ENCODE measurements at regions not wholly inside any gene's neighbourhood (a gene's known extent, or its start where the extent isn't known, plus 50 kb on each side); places are given as distances from the start of the nearest gene placed in this dataset.
"Not testable (repeated sequence)": the region's sequence is repeated elsewhere in the genome, so short reads cannot be mapped to it uniquely, and the experiment has no call there.

DNA sequence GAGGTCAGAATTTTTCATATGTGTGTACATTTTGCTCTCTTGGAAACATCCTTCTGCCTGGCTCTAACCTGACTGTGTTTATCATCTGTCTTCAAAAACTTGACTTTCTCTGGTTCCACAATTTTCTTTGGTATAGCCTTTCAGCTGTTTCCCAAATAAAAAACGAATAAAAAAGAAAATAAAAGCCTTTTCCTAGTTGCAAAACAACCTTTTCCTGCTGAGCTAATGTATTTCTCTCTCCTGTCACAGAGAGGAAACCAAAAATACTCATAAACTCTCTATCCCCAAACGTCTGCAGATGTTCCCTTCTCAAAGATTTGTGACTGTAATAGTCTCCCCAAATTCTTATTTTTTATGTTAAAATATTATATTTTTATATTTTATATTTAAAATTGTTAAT, 505.3 kb upstream of the SLC39A10 start:
- no peak for DNase-seq (ENCODE audit: low spot score)

DNA sequence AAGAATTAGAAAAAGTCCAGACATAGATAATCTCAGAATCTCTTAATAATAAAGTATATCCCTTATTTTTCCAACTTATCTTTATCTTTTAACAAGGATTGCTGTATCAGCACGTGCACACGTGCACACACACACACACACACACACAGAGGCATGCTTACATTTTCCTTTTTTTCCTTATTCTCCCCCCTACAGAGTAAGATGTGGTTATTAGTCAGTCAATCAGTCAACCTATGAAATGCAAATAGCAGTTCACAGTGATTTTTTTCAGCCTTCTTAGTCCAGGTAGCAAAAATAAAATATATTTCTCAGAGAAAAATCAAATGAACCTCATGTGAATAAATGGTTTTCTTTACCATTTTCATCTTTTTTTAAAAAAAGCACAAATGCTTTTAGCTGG, 506.2 kb upstream of the SLC39A10 start:
- DNase-seq (ENCODE audit: low spot score): no peak

DNA sequence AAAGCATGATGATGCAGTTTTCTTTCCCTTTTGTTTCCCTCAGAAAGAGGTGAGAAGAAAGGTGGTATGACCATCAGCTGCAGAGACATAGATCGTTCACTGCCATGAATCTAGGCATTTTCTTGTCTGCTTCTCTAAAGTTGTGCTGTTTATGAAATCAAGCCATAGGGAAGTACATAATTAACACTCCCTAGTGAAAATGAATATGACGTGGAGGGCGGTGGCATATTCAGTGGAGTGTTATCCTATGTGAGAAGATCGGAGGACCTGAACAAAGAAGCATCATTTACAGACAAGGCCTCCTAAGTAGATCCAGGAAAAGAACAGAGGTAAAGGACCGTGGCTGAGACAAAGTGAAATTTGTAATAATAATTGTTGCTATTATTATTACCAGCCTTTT, 509.0 kb upstream of the SLC39A10 start:
- DNase-seq (ENCODE audit: low spot score): no peak

DNA sequence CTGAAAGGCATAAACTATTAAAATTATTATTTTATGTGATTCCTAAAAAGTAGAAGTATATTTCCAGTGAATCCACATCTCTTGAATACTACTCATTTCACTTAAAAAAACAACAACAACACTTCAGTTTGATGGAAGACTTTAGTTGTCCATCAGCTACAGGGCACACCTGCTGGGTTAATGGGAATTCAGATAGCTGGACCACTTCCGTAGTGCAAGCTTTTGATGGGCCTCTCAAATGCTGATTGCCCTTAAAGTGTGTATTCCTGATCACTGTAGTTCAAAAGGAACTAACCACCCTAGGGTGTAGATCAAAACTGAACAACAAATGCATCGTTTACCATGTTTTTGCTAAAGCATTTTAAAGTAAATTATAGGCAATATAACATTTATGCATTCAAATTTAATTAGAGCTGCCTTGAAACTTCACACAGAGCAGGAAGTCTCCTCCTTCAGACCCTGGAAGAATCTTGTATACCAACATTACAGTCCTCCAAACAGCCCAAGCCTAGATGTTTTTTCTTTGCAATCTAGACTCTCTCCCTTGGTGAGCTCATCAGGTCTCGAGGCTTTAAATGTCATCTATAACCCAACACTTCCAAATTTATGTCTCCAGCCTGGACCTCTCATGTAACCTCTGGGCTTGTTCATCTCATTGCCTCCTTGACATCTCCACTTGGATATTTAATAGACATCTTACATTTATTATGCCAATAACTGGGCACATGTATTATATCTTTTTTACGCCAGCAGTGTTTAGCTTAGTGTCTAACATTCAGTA, 510.1 kb upstream of the SLC39A10 start:
- no peak for DNase-seq (ENCODE audit: low spot score)

DNA sequence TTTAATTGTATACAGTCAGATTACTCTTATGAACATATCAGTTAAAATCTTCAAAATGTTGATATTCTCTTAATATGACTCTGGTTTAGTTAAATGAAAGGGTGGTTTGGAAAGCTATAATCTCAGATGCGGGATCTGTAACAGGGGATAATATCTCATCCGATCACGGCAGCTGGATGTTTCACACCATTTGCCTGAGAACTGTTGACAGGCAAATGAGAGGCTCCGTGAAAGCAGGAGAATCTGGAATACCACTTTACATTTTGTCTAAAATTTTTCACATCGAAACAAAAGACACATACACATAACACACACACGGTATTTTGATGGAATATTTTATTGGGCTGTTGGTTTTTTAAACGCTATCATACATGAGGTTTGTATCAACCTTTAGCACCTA, 518.6 kb upstream of the SLC39A10 start:
- DNase-seq (ENCODE audit: low spot score): no peak

DNA sequence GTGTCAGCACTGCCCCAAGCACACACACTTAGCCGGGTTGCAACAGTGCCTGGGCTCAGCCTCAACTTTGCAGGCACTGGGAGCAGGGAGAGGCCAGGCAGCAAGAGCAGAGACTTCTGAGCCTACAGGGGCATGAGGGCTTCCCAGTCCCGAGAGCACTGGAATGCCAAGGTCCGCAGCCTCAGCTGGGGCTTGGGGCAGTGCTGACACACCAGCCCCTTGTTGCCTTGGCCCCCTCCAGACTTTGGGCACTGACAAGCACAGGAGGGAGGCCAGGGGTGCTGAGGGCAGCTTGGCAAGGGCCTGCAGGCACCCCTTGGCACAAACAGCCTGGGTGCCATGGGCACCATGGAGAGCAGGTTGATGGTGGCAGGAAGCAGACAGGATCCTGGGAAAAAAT, 531.1 kb upstream of the SLC39A10 start:
- not testable (repeated sequence) for DNase-seq (ENCODE audit: low spot score)

DNA sequence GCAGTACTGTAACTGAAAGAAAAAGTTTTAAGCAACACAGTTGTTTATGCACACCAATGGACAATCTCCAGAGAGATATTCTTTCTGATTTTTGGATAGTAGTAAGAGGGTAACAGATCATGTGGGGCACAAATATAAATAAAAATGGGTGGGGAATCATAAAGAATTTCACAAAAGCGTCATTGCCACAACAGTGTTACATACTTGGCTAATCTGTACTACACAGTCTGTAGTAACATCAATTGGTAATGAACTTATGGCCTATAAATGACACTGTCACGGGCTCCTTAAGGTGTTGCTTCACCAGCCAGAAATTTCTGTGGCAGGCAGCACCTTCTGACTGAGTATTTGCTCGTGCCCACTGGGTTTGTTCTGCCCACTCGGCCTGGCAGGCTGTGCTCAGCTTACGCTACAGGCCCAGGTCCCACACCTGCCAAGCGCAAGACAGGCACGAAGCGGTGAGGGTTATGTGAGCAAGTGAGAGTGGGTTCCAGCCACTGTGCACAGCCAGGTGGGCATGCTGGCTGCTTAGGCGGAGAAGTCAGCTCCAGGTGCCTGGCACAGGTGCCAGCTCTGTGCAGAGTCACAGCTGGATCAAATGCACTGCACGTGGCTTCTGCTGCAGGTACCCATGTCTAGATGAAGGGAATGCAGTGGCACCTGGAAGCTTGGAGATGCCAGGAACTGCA, 532.5 kb upstream of the SLC39A10 start:
- DNase-seq (ENCODE audit: low spot score): no peak

DNA sequence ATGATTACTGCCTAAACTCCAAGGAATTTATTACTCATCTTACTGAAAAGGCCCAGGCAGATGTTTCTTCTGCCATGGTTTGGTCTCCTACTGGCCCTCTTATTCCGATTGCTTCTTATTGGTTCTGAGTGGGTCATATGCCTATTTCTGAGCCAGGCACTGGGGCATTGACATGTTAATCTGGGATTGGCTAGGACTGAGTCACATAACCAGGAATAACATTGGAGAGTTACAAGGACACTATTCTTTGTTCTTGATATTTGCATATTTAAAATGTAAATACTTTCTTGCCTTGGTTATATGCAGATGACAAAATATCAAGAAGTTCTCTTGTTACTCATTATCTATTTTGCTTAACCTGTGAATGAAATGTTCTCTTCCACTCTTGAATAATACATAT, 534.4 kb upstream of the SLC39A10 start:
- DNase-seq (ENCODE audit: low spot score): no peak

DNA sequence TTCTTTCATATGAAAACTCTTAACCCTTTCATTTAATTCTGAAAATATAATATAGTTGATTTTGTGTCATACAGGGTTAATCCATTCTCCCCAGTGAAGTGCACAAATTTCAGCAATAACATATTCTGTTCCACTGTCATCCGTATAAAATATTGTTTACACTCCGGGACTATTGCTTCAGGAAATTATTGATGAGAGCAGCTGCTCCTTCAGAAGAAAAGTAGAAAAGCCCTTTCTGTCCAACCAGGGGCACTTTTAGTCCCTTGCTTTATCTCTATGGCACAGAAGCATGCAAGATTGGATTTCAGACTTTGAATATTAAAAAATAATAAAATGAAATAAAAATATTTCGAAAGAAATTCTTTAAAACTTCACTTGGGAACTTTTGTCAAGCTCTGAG, 535.7 kb upstream of the SLC39A10 start:
- no peak for DNase-seq (ENCODE audit: low spot score)

DNA sequence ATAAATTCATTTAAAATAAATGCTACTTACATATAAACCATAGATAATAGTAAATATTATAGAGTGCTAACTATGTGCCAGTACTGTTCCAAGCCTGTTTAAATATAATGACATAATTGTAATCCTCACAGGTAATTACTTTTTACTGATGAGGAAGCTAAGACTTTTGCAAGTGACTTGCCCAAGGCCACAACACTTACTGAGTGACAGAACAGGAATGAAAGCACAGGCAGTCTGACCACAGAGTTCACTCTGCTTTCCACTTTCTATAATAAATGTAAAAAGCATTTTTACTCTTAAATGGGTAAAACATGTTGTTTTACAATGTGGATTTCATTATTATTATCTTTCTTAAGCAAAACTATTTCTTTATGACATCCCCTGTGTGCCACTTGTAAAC, 537.8 kb upstream of the SLC39A10 start:
- no peak for DNase-seq (ENCODE audit: low spot score)

DNA sequence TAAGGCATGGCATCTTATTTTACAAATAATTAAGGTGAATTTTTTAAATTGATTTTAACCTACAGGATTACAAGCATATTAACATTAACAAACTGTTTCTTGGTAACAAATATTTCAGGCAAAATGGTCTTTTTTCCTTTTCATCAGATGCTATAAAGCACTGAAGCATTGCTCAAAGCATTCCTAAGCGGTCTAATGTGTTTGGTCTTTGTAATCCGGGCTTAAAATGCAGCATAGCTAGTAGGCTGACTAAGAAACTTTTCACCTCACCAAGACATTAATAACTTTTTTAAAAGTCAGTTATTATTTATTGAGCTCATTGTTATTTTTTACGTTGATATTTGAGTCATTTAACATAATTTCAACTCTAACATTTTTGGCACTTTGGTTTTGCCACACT, 538.8 kb upstream of the SLC39A10 start:
- DNase-seq (ENCODE audit: low spot score): no peak

DNA sequence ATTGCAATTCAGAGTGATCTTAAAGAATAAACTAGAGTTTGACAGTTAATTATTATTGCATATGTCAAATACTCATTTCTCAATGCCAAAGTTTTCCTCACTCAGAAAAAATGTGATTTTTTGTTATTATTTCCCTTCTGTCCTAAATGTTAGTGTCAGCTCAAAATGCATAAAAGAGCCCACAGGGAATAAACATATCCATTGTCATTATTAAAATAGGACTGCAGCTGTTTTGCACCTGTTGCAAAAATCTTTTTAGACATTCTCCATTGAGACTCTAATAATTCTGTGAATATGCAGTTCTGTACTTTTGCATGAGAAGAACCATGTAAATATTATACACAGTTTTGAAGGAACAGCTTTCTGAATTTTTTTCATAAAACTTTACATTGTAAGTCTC, 540.0 kb upstream of the SLC39A10 start:
- no peak for DNase-seq (ENCODE audit: low spot score)

DNA sequence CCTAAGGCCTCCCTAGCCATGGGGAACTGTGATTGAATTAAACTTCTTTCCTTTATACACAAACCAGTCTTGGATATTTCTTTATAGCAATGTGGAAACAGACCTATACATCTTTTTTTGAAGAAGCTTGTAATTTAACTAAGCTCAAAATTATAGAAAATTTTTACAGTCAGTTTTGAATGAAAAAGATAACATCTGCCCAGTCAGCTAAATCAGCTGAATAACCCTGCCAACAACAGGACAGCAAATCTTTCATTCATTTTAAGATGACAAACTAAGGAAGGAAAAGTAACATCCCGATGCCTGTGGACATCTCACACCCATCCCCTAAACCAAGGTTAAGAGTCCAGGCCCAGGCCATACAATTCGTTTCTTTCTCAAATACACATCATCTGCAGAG, 541.3 kb upstream of the SLC39A10 start:
- no peak for DNase-seq (ENCODE audit: low spot score)

DNA sequence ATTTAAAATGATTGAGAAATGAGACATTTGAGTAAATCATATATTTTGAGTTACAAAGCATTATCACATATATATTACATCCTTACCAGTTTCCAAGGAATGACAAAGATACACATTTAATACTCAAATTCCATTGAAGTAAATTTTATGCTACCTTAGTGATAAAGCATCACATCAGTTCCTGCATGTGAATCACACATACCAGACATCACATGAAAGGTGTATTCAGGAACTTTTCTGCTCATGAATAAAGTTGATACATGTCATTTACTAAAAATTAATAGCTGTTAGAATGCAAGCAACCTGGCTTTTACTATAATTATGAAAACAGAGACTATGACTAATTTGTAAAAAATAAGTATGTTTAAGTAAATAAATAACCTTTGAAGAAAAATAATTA, 548.8 kb upstream of the SLC39A10 start:
- DNase-seq (ENCODE audit: low spot score): no peak

DNA sequence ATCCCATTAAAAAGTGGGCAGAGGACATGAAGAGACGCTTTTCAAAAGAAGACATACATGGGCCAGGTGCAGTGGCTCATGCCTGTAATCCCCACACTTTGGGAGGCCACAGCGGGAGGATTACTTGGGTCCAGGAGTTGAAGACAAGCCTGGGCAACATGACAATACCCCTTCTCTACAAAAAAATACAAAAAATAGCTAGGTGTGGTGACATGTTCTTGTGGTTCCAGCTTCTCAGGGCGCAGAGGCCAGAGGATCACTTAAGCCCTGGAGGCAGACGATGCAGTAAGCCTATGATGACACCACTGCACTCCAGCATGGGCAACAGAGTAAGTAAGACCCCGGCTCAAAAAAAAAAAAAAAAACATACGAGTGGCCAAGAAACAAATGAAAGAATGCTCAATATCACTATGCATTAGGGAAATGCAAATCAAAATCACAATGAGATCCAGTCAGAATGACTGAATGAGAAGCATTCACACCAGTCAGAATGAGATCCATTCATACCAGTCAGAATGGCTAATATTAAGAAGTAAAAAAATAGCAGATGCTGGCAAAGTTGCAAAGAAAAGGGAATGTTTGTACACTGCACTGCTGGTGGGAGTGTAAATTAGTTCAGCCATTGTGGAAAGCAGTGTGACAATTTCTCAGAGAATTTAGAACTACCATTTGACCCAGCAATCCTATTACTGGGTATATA, 550.2 kb upstream of the SLC39A10 start:
- DNase-seq (ENCODE audit: low spot score): no peak

DNA sequence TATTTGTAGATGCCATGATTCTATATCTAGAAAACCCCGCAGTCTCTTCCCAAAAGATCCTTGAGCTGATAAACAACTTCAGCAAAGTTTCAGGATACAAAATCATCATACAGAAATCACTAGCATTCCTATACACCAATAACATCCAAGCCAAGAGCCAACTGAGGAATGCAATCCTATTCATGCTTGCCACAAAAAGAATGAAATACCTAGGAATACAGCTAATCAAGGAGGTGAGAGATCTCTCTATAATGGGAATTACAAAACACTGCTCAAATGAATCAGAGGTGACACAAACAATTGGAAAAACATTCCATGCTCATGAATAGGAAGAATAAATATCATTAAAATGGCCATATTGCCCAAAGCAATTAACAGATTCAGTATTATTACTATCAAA, 551.4 kb upstream of the SLC39A10 start:
- no peak for DNase-seq (ENCODE audit: low spot score)

DNA sequence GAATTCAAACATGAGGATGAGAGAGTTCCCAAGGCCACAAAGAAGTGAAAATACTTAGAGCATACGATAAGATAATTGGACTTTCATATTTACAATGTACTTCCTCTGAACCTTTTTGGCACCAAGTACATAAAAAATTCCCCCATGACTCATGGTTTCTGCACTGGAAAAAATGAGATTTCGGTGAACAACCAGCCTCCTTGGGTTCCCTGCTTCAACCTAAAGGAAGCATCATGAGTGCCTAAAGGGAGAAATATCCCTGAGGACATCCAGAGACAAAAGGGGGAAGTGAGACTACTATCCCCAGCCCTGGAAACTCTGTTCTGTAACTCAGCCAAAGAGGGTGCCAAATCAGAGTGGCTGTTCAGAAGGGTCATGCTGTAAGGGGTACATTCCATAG, 562.7 kb upstream of the SLC39A10 start:
- DNase-seq (ENCODE audit: low spot score): no peak

DNA sequence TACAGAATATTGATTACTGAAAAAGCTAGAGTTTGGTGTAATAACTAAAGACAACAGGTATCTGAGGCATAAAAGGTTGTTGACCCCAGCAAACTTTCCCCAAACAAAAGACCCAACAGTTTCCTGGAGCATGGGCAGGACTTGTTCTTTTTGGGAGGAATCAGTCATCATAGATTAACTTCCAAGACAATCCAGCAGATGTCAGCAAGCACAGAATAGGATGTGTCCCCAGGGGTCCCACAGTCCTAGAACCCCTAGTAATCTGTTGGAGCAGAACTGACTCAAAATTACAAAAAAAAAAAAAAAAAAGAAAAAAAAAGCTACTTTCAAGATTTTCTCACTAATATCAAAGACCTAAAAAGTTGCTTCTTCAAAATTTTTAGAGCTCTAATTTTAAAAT, 564.7 kb upstream of the SLC39A10 start:
- DNase-seq (ENCODE audit: low spot score): no peak

DNA sequence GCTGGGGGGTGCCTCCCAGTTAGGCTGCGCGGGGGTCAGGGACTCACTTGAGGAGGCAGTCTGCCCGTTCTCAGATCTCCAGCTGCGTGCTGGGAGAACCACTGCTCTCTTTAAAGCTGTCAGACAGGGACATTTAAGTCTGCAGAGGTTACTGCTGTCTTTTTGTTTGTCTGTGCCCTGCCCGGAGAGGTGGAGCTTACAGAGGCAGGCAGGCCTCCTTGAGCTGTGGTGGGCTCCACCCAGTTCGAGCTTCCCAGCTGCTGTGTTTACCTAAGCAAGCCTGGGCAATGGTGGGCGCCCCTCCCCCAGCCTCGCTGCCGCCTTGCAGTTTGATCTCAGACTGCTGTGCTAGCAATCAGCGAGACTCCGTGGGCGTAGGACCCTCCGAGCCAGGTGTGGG, 584.2 kb upstream of the SLC39A10 start:
- DNase-seq (ENCODE audit: low spot score): not testable (repeated sequence)

DNA sequence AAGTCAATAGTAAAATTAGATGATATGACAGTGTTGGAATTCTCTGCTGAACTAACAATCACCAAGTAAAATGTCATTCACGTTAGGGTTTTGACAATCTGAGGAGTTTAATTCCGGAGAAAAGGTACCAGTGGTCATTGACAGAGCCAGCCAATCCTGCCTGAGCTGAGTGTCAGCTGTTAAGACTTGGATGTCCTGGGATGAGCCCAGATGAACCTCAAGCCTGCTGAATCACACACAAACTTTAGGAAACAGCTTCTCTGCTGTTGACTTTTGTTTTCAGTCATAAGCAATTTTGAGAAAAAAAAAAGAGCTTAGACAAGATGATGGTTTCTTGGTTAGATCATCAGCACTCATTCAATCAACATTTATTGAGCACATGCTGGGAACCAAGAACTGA, 600.0 kb upstream of the SLC39A10 start:
- no peak for DNase-seq (ENCODE audit: low spot score)

DNA sequence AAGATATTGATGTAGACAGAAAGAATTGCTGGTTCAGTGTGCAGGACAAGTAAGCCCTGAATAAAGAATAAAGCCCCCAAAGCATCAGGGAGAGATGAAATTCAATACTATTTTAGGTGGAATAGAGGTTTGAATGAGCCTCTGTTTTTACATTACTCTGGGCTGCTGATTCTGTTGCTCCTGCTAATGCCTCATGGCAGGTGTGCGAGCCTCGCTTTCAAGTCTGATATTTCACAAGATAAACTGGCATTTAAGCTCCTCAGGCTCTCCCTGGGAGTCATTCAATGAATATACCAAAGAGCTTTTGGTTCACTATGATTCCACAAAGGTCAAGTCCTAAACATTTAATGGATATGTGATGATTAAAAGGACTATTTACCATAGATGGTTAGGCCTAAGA, 601.0 kb upstream of the SLC39A10 start:
- no peak for DNase-seq (ENCODE audit: low spot score)

DNA sequence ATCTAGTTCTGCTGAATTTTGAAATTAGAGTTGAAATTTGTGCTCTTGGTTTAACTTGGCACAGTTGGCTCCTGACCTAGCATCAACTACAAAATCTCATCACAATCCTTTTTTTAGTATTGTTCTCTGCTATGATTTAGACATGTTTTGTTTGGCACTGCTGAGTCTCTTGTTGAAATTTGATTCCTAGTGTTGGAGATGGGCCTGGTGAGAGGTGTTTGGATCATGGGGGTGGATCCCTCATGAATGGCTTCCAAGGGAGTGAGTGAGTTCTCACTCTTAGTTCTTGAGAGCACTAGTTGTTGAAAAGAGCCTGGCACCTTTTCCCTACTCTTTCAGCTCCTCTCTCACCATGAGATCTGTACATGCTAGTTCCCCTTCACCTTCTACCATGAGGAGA, 605.6 kb upstream of the SLC39A10 start:
- DNase-seq (ENCODE audit: low spot score): no peak

DNA sequence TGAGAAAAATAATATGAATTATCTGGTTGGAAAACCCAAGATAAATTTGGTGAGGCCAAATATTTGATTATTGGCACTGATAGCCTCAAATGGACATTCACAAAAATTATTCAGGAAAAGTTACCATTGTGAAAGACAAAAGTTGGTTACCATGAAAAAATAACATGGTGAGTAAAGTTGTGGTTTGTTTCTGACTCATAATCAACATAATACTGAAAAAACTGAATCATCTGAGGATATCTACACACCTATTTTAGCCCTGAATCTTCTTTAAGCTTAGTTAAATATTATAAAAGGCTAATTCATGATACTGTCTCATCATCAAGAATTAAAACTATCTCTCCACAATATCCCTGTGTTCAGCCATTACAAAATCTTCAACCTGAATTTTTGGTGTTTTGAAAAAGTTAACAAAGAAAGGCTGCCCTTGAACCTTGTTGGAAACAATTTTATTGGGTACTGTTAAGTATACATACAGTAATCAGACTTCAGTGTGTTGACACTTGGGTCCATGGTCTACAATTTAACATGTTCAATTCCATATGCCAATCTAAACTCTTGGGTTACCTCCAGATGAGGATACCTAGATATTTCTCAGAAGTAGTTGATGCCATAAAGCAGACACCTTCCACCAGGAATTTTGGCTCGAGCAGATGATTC, 607.5 kb upstream of the SLC39A10 start:
- no peak for DNase-seq (ENCODE audit: low spot score)
